ENCODE measurements at regions not wholly inside any gene's neighbourhood (a gene's known extent, or its start where the extent isn't known, plus 50 kb on each side); places are given as distances from the start of the nearest gene placed in this dataset.

DNA sequence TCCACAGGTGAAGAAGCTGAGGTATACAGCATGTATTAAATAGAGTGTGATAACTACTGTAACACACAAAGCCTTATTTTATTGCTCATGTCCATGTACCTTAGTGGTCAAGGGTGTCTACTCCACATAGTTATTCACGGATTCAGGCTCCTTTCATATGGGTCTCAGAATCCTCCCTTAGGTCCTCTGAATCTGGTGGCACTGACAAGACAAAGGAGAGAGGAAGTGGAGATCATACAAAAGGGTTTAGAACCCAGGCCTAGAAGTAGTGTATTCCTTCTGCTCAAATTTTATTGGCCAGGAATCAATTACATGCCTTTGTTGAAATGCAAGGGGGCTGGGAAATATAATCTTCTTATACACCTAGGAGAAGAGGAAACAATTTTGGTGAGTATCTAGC, 164.6 kb downstream of the PTEN start:
- TF ChIP-seq, protein P1, sequence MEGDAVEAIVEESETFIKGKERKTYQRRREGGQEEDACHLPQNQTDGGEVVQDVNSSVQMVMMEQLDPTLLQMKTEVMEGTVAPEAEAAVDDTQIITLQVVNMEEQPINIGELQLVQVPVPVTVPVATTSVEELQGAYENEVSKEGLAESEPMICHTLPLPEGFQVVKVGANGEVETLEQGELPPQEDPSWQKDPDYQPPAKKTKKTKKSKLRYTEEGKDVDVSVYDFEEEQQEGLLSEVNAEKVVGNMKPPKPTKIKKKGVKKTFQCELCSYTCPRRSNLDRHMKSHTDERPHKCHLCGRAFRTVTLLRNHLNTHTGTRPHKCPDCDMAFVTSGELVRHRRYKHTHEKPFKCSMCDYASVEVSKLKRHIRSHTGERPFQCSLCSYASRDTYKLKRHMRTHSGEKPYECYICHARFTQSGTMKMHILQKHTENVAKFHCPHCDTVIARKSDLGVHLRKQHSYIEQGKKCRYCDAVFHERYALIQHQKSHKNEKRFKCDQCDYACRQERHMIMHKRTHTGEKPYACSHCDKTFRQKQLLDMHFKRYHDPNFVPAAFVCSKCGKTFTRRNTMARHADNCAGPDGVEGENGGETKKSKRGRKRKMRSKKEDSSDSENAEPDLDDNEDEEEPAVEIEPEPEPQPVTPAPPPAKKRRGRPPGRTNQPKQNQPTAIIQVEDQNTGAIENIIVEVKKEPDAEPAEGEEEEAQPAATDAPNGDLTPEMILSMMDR (IDR thresholded peaks at IDR 0.05), result no peak
- TF ChIP-seq EZH2 (IDR thresholded peaks at IDR 0.05; ENCODE audit: borderline replicate concordance, insufficient read depth, low read depth, low read length, poor library complexity, severe bottlenecking), result no peak

All from B cell (primary cell).